Naive thymus-derived CD8-positive, alpha-beta T cell (primary cell): ENCODE measurements at regions not wholly inside any gene's neighbourhood (a gene's known extent, or its start where the extent isn't known, plus 50 kb on each side); places are given as distances from the start of the nearest gene placed in this dataset.

ENCODE experiments used
- ATAC-seq, 2 donors: fragments of 150-1000 bp; cut with Tn5 transposase in 1 of 2; sonication (Bioruptor Pico), chemical (Tn5 transposase) in 1 of 2; 1 replicate in 1 of 2; 2 replicates in 1 of 2; pipeline ENCODE4 v1.10.0; 2021; ENCODE audit warnings: mild to moderate bottlenecking in 2 of 2, moderate library complexity in 2 of 2
- POLR2A ChIA-PET: fragments of 350-600 bp; sonication (Branson Sonifier 250); formaldehyde crosslinking; loops from one replicate; lab custom pipeline; 2021; ENCODE audit warnings: antibody characterized with exemption; lab: Charles Lee
- DNase-seq, 10 donors: peaks; one replicate each; pipeline versions ENCODE4 v3.0.0 to v3.0.0-alpha.2; 2020 to 2022
- H3K27ac Mint-ChIP-seq, 10 donors: one replicate each; pipeline ENCODE4 v1.8.0; 2020 to 2022; ENCODE audit warnings: mild to moderate bottlenecking in 10 of 10, mixed read lengths in 10 of 10, moderate library complexity in 4 of 10, inconsistent platforms in 1 of 10
- H3K27me3 Mint-ChIP-seq, 5 donors: one replicate each; pipeline ENCODE4 v1.8.0; 2021 to 2022; ENCODE audit warnings: mixed read lengths in 5 of 5
- H3K36me3 Mint-ChIP-seq, 3 donors: one replicate each; pipeline ENCODE4 v1.8.0; 2020 to 2022; ENCODE audit warnings: mixed read lengths in 3 of 3, mild to moderate bottlenecking in 2 of 3, inconsistent platforms in 1 of 3
- H3K4me1 Mint-ChIP-seq, 4 donors: one replicate each; pipeline ENCODE4 v1.8.0; 2021 to 2022; ENCODE audit warnings: mixed read lengths in 4 of 4
- H3K4me3 Mint-ChIP-seq, 10 donors: one replicate each; pipeline ENCODE4 v1.8.0; 2020 to 2022; ENCODE audit warnings: mild to moderate bottlenecking in 10 of 10, mixed read lengths in 10 of 10, moderate library complexity in 6 of 10, inconsistent platforms in 1 of 10
- H3K9me3 Mint-ChIP-seq, 9 donors: one replicate each; pipeline ENCODE4 v1.8.0; 2020 to 2022; ENCODE audit warnings: mixed read lengths in 9 of 9, mild to moderate bottlenecking in 3 of 9, inconsistent platforms in 1 of 9, moderate library complexity in 1 of 9

- Mint-ChIP-seq H3K9me3 (peaks cover 0 to 15% (median 5%) of the 10 kb centered on the region in 9 donors), H3K36me3 (no peaks in the 10 kb centered on the region), H3K27ac (no peak overlapping the region), H3K27me3 (peaks cover 0 to 2% (median 0%) of the 10 kb centered on the region in 5 donors), H3K4me3 (no peak overlapping the region), H3K4me1 (no peaks in the 10 kb centered on the region)
- POLR2A ChIA-PET = no interaction called here
- DNase-seq = no peak
- ATAC-seq = no peak
These were observed 258.5 kb upstream of the SLIT2 start for GRCh38 chr4:19993242-19993641.

DNA sequence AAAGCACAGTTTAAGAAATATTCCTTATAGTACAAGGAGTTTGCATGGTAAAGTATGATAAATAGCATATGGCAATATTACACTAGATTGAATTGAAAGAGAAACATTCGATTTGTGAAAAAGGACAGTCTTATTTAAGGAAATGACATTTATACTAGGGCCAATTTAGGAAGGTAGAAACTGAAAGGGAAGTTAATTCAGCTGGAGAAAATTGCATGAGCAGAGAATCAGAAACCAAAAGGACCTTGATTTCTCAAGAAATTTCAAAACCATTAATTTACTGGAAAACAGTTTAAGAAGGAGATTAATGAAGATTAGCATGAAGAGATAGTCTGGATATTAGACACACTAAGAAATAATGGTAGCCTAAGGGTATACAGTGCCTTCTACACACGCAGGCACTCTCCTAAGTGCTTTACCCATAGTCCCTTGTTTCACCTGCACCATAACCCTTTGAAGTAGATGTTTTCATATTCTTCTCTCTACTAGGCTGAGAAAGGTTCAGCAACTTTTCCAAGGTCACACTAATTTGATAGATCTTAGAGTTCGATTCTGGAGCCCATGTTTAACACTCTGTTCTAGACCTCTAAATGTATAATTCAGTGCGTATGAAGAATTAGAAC lies 259.1 kb upstream of the SLIT2 start:
- Mint-ChIP-seq H3K36me3 (no peaks in the 10 kb centered on the region), H3K27ac (no peak overlapping the region), H3K27me3 (peaks cover 0 to 2% (median 0%) of the 10 kb centered on the region in 5 donors), H3K4me3 (no peak overlapping the region), H3K9me3 (peaks cover 0 to 15% (median 8%) of the 10 kb centered on the region in 9 donors), H3K4me1 (no peaks in the 10 kb centered on the region)
- DNase-seq = no peak
- no peak for ATAC-seq
- POLR2A ChIA-PET = no interaction called here

GRCh38 chr4:19987746-19988145 lies 264.0 kb upstream of the SLIT2 start:
- Mint-ChIP-seq H3K9me3 (peaks cover 0 to 32% (median 9%) of the 10 kb centered on the region in 9 donors), H3K4me1 (no peaks in the 10 kb centered on the region), H3K27ac (no peak overlapping the region), H3K27me3 (peaks cover 0 to 2% (median 0%) of the 10 kb centered on the region in 5 donors), H3K36me3 (no peaks in the 10 kb centered on the region), H3K4me3 (no peak overlapping the region)
- no peak for ATAC-seq
- no peak for DNase-seq
- POLR2A ChIA-PET = no interaction called here

GRCh38 chr4:19983072-19983471 lies 268.6 kb upstream of the SLIT2 start:
- no peaks in the 10 kb centered on the region for H3K4me1 Mint-ChIP-seq

GRCh38 chr4:19982556-19982955 lies 269.1 kb upstream of the SLIT2 start:
- H3K9me3 Mint-ChIP-seq = peaks cover 3 to 54% (median 22%) of the 10 kb centered on the region in 9 donors
- DNase-seq (no peak), ATAC-seq (no peak)
- peaks cover 0 to 7% (median 0%) of the 10 kb centered on the region in 3 donors for H3K36me3 Mint-ChIP-seq
- no peaks in the 10 kb centered on the region for H3K4me1 Mint-ChIP-seq
- H3K27me3 Mint-ChIP-seq = no peaks in the 10 kb centered on the region
- H3K4me3 Mint-ChIP-seq = no peak overlapping the region
- no peak overlapping the region for H3K27ac Mint-ChIP-seq
- POLR2A ChIA-PET = no interaction called here

More at GRCh38 chr4:19983072-19983471, 268.6 kb upstream of the SLIT2 start:
- Mint-ChIP-seq H3K4me3 (no peak overlapping the region), H3K27ac (no peak overlapping the region), H3K9me3 (peaks cover 3 to 49% (median 18%) of the 10 kb centered on the region in 9 donors), H3K36me3 (peaks cover 0 to 2% (median 0%) of the 10 kb centered on the region in 3 donors), H3K27me3 (no peaks in the 10 kb centered on the region)
- POLR2A ChIA-PET = no interaction called here
- DNase-seq = no peak
- ATAC-seq = no peak

DNA sequence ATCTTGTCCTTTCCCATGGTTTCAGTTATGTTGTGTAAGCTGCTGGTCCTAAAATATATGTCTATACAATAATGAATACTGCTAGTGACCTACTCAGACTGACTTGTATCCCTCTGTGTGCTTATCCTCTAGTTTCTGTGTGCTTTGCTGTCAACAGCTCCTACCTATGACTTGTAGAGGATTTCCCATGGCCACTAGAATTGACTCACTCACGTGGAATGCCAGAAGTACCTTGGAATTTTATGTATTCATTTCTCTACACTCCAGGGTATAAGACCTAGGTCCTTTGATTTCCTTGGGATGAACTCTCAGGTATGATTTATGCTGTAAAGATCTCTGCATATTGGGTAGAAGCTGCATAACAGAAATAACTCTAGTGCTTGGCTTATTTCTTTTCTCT lies 279.9 kb upstream of the SLIT2 start:
- Mint-ChIP-seq H3K36me3 (peaks cover 0 to 3% (median 0%) of the 10 kb centered on the region in 3 donors), H3K9me3 (peaks cover 4 to 28% (median 10%) of the 10 kb centered on the region in 9 donors), H3K27me3 (no peaks in the 10 kb centered on the region), H3K4me1 (no peaks in the 10 kb centered on the region), H3K4me3 (no peak overlapping the region), H3K27ac (no peak overlapping the region)
- ATAC-seq (no peak), DNase-seq (no peak)
- POLR2A ChIA-PET = no interaction called here

DNA sequence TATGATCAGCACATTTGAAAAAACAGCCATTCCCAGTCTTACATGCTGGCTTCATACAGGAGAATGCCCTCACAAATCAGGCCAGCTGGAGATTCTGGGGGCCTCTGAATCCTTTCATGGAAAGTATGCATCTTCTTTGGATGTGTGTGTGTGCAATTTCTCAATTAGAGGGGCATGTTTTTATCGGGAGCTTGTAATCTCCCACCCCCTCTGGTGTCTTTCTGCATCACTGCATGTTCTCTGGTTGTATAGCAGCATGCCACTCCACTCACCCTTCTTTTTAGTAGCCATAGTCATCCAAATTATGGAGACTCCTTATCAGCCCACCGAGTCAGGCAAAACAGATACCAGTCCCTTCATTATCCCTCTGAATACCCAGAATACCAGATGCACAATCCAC lies 282.2 kb upstream of the SLIT2 start:
- POLR2A ChIA-PET = no interaction called here
- no peak overlapping the region for H3K27ac Mint-ChIP-seq
- H3K9me3 Mint-ChIP-seq = peaks cover 4 to 24% (median 9%) of the 10 kb centered on the region in 9 donors
- H3K27me3 Mint-ChIP-seq = no peaks in the 10 kb centered on the region
- H3K4me1 Mint-ChIP-seq = no peaks in the 10 kb centered on the region
- H3K36me3 Mint-ChIP-seq = peaks cover 0 to 3% (median 0%) of the 10 kb centered on the region in 3 donors
- ATAC-seq = no peak
- DNase-seq = no peak
- H3K4me3 Mint-ChIP-seq = no peak overlapping the region

DNA sequence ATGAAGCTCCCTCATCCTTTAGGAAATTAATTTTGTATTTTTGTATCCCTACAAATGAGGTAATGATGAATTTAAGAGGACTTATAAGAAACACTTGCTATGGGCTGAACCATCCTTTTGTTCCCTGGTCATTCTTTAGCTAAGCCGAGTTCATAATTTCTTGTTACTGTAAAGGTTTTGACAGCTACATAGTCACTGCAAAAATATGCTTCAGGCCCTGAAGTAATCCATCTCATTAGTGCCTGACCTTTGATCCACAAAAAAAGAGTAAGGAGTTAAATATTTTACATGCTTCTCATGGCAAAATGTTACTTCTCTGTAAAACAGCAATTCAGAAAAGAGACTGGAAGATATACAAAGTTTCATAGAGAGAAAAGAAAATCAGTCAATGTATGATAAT lies 290.6 kb upstream of the SLIT2 start:
- DNase-seq = no peak
- Mint-ChIP-seq H3K36me3 (no peaks in the 10 kb centered on the region), H3K27ac (no peak overlapping the region), H3K4me1 (no peaks in the 10 kb centered on the region), H3K4me3 (no peak overlapping the region), H3K27me3 (no peaks in the 10 kb centered on the region), H3K9me3 (peaks cover 0 to 17% (median 8%) of the 10 kb centered on the region in 9 donors)
- no peak for ATAC-seq
- POLR2A ChIA-PET = no interaction called here

- ATAC-seq (no peak), DNase-seq (no peak)
- POLR2A ChIA-PET = no interaction called here
- no peaks in the 10 kb centered on the region for H3K4me1 Mint-ChIP-seq
- no peaks in the 10 kb centered on the region for H3K27me3 Mint-ChIP-seq
- H3K9me3 Mint-ChIP-seq = peaks cover 0 to 23% (median 6%) of the 10 kb centered on the region in 9 donors
- no peak overlapping the region for H3K4me3 Mint-ChIP-seq
- H3K36me3 Mint-ChIP-seq = no peaks in the 10 kb centered on the region
- no peak overlapping the region for H3K27ac Mint-ChIP-seq
These were observed 292.9 kb upstream of the SLIT2 start for GRCh38 chr4:19958848-19959247.

- H3K36me3 Mint-ChIP-seq = no peaks in the 10 kb centered on the region
- POLR2A ChIA-PET = no interaction called here
- no peak overlapping the region for H3K27ac Mint-ChIP-seq
- no peaks in the 10 kb centered on the region for H3K27me3 Mint-ChIP-seq
- H3K4me3 Mint-ChIP-seq = no peak overlapping the region
- no peaks in the 10 kb centered on the region for H3K4me1 Mint-ChIP-seq
- no peak for ATAC-seq
- no peak for DNase-seq
- H3K9me3 Mint-ChIP-seq = peaks cover 0 to 20% (median 7%) of the 10 kb centered on the region in 9 donors
These were observed 304.4 kb upstream of the SLIT2 start for GRCh38 chr4:19947349-19947748.

- POLR2A ChIA-PET = no interaction called here
- H3K36me3 Mint-ChIP-seq = no peaks in the 10 kb centered on the region
- H3K4me1 Mint-ChIP-seq = no peaks in the 10 kb centered on the region
- H3K4me3 Mint-ChIP-seq = no peak overlapping the region
- DNase-seq (no peak), ATAC-seq (no peak)
- no peak overlapping the region for H3K27ac Mint-ChIP-seq
- H3K27me3 Mint-ChIP-seq = no peaks in the 10 kb centered on the region
- H3K9me3 Mint-ChIP-seq = peaks cover 0 to 16% (median 8%) of the 10 kb centered on the region in 9 donors
These were observed 305.7 kb upstream of the SLIT2 start for GRCh38 chr4:19945979-19946380.

- ATAC-seq (no peak), DNase-seq (no peak)
- H3K4me3 Mint-ChIP-seq = no peak overlapping the region
- POLR2A ChIA-PET = no interaction called here
- H3K9me3 Mint-ChIP-seq = peaks cover 1 to 16% (median 9%) of the 10 kb centered on the region in 9 donors
- H3K4me1 Mint-ChIP-seq = no peaks in the 10 kb centered on the region
- H3K36me3 Mint-ChIP-seq = no peaks in the 10 kb centered on the region
- no peaks in the 10 kb centered on the region for H3K27me3 Mint-ChIP-seq
- no peak overlapping the region for H3K27ac Mint-ChIP-seq
These were observed 306.2 kb upstream of the SLIT2 start for GRCh38 chr4:19945501-19945900.

DNA sequence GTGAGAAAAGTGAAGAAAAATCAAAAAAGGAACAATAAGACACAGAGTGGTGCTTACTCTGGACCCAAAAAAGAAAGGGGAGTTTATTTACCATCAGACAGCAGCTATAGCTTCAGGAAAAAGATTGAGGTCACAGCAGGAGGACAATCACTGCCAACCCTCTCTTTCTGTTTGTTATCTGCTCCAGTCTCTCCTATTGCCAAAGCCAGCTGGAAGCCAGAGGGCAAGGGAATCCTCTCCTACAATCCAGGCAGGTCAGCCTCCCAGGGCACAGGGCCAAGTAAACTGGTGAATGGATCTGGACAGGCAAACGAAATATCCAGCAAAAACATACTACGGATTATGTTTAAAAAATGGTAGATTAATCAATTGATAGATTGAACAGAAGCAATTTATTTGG lies 306.9 kb upstream of the SLIT2 start:
- POLR2A ChIA-PET = no interaction called here
- Mint-ChIP-seq H3K9me3 (peaks cover 2 to 16% (median 11%) of the 10 kb centered on the region in 9 donors), H3K4me3 (no peak overlapping the region), H3K27ac (peak overlapping the region in 1 of 10 donors; percentile 70), H3K27me3 (no peaks in the 10 kb centered on the region), H3K4me1 (no peaks in the 10 kb centered on the region), H3K36me3 (no peaks in the 10 kb centered on the region)
- ATAC-seq (no peak), DNase-seq (no peak)

DNA sequence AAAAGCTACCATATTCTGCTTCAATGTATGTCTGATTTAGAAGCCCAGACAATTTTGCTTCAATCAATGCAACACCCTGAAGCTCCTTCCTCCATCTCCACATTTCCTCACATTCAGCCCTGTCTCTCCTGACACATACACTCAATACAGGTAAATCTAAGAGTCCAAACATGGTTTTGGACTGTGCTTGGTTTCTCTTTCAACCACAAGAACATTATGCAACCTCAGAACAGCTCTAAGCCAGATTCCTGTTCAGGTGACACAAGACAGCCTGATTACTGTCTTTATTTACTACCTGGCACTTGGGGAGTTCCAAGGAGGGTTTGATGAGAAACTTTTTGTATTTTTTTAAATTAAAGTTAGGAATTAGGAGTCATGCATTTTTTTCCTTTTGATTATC lies 307.5 kb upstream of the SLIT2 start:
- POLR2A ChIA-PET = no interaction called here
- ATAC-seq (no peak), DNase-seq (no peak)
- Mint-ChIP-seq H3K4me3 (no peak overlapping the region), H3K4me1 (no peaks in the 10 kb centered on the region), H3K9me3 (peaks cover 2 to 16% (median 11%) of the 10 kb centered on the region in 9 donors), H3K27me3 (no peaks in the 10 kb centered on the region), H3K27ac (no peak overlapping the region), H3K36me3 (no peaks in the 10 kb centered on the region)
